ENCODE measurements at regions not wholly inside any gene's neighbourhood (a gene's known extent, or its start where the extent isn't known, plus 50 kb on each side); places are given as distances from the start of the nearest gene placed in this dataset.

DNA sequence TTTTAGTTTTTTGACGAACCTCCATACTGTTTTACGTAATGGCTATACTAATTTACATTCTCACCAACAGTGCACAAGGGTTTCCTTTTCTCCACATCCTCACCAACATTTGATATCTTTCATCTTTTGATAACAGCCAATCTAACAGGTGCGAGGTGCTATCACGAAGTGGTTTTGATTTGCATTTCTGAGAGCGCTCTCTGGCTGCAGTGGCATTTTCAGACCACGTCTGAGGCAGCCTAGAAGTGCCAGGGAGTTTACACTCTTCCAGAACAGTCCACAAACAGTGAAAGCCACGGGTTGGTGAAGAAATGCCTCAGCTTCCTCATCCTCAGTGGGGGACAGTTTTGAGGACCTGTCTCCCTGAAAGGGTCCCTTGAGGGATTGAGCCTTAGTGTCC is 471.0 kb downstream of the BCOR start (continued):
- TF ChIP-seq, protein P1, sequence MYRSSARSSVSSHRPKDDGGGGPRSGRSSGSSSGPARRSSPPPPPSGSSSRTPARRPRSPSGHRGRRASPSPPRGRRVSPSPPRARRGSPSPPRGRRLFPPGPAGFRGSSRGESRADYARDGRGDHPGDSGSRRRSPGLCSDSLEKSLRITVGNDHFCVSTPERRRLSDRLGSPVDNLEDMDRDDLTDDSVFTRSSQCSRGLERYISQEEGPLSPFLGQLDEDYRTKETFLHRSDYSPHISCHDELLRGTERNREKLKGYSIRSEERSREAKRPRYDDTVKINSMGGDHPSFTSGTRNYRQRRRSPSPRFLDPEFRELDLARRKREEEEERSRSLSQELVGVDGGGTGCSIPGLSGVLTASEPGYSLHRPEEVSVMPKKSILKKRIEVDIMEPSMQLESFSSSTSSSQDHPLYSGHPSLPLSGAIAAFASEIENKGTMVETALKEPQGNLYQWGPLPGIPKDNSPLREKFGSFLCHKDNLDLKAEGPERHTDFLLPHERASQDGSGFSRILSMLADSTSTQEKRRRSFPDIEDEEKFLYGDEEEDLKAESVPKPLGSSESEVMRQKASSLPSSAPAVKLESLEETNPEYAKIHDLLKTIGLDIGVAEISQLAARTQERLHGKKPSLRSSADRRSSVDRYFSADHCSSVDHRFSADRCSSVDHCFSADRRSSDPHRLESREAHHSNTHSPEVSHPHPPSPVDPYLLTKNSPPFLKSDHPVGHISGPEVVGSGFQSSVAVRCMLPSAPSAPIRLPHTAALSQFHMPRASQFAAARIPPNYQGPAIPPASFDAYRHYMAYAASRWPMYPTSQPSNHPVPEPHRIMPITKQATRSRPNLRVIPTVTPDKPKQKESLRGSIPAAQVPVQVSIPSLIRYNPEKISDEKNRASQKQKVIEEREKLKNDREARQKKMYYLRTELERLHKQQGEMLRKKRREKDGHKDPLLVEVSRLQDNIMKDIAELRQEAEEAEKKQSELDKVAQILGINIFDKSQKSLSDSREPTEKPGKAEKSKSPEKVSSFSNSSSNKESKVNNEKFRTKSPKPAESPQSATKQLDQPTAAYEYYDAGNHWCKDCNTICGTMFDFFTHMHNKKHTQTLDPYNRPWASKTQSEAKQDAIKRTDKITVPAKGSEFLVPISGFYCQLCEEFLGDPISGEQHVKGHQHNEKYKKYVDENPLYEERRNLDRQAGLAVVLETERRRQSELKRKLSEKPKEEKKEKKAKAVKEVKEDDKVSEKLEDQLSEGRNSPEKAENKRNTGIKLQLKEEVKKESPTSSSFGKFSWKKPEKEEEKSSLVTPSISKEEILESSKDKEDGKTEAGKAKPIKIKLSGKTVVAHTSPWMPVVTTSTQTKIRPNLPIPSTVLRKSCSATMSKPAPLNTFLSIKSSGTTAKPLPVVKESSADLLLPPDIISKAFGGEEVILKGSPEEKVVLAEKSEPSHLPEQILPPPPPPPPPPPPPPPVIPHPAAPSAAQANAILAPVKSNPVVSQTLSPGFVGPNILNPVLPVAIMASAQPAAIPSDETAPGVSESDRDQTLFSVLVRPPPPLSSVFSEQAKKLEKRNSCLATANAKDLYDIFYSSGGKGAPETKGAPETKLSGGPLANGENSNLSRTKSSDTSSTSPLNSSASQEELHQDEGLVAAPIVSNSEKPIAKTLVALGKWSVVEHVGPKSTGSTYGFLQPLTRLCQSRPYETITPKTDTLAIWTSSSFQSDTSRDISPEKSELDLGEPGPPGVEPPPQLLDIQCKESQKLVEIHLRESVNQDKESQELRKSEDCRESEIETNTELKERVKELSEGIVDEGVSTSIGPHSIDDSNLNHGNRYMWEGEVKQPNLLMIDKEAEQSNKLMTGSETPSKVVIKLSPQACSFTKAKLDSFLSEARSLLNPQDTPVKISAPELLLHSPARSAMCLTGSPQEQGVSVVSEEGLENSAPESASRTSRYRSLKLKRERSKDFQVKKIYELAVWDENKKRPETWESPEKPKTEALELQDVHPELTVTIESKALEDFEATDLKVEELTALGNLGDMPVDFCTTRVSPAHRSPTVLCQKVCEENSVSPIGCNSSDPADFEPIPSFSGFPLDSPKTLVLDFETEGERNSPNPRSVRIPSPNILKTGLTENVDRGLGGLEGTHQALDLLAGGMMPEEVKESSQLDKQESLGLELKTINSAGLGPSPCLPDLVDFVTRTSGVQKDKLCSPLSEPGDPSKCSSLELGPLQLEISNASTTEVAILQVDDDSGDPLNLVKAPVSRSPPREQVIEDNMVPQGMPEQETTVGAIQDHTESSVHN (IDR thresholded peaks at IDR 0.05; ENCODE audit: borderline replicate concordance in 1 of 2, low read depth in 1 of 2): no peak
- TF ChIP-seq, protein P2, sequence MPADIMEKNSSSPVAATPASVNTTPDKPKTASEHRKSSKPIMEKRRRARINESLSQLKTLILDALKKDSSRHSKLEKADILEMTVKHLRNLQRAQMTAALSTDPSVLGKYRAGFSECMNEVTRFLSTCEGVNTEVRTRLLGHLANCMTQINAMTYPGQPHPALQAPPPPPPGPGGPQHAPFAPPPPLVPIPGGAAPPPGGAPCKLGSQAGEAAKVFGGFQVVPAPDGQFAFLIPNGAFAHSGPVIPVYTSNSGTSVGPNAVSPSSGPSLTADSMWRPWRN (IDR thresholded peaks at IDR 0.05; ENCODE audit: low read depth): no peak
- no peak for TF ChIP-seq ZNF586 (CRISPR knock-in tag; conservative IDR thresholded peaks at IDR 0.05)
- TF ChIP-seq POLR2G (IDR thresholded peaks at IDR 0.05; ENCODE audit: low read depth, low read length): no peak
- TF ChIP-seq, protein P3, sequence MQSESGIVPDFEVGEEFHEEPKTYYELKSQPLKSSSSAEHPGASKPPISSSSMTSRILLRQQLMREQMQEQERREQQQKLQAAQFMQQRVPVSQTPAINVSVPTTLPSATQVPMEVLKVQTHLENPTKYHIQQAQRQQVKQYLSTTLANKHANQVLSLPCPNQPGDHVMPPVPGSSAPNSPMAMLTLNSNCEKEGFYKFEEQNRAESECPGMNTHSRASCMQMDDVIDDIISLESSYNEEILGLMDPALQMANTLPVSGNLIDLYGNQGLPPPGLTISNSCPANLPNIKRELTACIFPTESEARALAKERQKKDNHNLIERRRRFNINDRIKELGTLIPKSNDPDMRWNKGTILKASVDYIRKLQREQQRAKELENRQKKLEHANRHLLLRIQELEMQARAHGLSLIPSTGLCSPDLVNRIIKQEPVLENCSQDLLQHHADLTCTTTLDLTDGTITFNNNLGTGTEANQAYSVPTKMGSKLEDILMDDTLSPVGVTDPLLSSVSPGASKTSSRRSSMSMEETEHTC (IDR thresholded peaks at IDR 0.05): no peak
- TF ChIP-seq, protein P4, sequence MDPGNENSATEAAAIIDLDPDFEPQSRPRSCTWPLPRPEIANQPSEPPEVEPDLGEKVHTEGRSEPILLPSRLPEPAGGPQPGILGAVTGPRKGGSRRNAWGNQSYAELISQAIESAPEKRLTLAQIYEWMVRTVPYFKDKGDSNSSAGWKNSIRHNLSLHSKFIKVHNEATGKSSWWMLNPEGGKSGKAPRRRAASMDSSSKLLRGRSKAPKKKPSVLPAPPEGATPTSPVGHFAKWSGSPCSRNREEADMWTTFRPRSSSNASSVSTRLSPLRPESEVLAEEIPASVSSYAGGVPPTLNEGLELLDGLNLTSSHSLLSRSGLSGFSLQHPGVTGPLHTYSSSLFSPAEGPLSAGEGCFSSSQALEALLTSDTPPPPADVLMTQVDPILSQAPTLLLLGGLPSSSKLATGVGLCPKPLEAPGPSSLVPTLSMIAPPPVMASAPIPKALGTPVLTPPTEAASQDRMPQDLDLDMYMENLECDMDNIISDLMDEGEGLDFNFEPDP (CRISPR knock-in tag; IDR thresholded peaks at IDR 0.05): no peak
- no peak for TF ChIP-seq PHTF2 (CRISPR knock-in tag; IDR thresholded peaks at IDR 0.05)
- TF ChIP-seq SPI1 (IDR thresholded peaks at IDR 0.05; ENCODE audit: borderline replicate concordance, low read depth, low read length): no peak
- TF ChIP-seq ZNF79 (CRISPR knock-in tag; IDR thresholded peaks at IDR 0.05; ENCODE audit: low read depth): no peak
